Epidermal melanocyte (primary cell): ENCODE measurements at regions not wholly inside any gene's neighbourhood (a gene's known extent, or its start where the extent isn't known, plus 50 kb on each side); places are given as distances from the start of the nearest gene placed in this dataset.

Experiments used
- DNase-seq: peaks from one replicate; pipeline ENCODE4 v3.0.0; 2011; ENCODE audit warnings: low spot score; ENCODE audit not compliant: insufficient read length

GRCh38 chr13:38519229-38519911, 167.5 kb upstream of the FREM2 start:
- DNase-seq = no peak

GRCh38 chr13:38520041-38520440, 166.8 kb upstream of the FREM2 start:
- DNase-seq = no peak

- no peak for DNase-seq
These were observed 159.7 kb upstream of the FREM2 start for GRCh38 chr13:38527140-38527539.

GRCh38 chr13:38528986-38529385, 157.9 kb upstream of the FREM2 start:
- DNase-seq = no peak

GRCh38 chr13:38530492-38530891, 156.4 kb upstream of the FREM2 start:
- no peak for DNase-seq

DNA sequence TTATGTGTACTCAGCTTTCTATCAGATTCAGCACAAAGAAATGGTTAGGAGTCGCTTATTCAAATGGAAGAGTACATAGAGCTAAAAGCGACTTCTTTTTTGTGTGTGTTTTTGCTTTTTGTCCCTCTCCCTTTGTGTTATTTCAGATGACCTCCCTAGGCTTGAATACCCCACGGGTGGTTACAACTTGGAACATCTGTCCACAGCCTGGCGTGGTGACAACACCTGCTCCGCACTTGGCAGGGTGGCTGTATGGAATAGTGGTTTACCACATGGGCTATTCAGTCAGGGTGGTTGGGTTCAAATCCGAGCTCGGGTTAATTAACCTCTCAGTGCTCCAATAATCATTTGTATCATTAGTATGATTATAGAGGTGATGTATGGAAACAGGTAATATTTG, 151.6 kb upstream of the FREM2 start:
- DNase-seq = no peak

- no peak for DNase-seq
These were observed 149.8 kb upstream of the FREM2 start for GRCh38 chr13:38537051-38537450.

- DNase-seq = no peak
These were observed 148.5 kb upstream of the FREM2 start for GRCh38 chr13:38538422-38538821.

DNA sequence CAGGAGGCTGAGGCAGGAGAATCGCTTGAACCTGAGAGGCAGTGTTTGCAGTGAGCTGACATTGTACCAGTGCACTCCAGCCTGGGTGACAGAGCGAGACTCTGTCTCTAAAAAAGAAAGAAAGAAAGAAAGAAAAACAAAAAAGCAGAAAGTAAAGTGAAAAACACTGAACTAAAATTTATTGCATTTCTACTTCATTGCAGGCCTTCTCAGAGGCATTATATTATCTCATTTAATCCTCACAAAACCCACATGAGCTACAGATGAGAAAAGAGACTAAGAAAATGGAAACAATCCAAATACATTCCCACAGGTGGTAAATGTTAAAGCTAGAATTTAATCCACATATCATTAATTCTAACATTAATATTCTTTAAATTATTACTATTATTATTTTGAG, 147.2 kb upstream of the FREM2 start:
- DNase-seq = no peak

- no peak for DNase-seq
These were observed 144.3 kb upstream of the FREM2 start for GRCh38 chr13:38542601-38543000.

DNA sequence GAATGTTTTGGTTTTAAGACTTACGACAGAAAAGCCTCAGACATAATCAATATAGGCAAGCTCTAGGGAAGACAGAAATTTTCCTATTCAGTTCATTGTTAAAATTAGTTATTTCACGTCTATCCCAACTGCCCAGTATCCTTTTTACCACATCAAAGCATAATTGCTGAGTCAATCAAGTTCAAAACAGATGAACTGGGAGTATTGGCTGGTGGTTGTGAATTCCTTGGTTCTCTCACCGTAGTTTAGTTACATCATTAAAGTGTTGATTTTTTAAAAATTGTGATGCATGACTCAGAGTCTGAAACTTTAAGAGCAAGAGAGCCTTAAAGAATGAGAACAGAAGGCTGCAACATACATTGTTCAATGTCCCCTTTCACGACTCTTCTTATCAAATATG, 143.3 kb upstream of the FREM2 start:
- DNase-seq = no peak

GRCh38 chr13:38563739-38564138, 123.1 kb upstream of the FREM2 start:
- no peak for DNase-seq

DNA sequence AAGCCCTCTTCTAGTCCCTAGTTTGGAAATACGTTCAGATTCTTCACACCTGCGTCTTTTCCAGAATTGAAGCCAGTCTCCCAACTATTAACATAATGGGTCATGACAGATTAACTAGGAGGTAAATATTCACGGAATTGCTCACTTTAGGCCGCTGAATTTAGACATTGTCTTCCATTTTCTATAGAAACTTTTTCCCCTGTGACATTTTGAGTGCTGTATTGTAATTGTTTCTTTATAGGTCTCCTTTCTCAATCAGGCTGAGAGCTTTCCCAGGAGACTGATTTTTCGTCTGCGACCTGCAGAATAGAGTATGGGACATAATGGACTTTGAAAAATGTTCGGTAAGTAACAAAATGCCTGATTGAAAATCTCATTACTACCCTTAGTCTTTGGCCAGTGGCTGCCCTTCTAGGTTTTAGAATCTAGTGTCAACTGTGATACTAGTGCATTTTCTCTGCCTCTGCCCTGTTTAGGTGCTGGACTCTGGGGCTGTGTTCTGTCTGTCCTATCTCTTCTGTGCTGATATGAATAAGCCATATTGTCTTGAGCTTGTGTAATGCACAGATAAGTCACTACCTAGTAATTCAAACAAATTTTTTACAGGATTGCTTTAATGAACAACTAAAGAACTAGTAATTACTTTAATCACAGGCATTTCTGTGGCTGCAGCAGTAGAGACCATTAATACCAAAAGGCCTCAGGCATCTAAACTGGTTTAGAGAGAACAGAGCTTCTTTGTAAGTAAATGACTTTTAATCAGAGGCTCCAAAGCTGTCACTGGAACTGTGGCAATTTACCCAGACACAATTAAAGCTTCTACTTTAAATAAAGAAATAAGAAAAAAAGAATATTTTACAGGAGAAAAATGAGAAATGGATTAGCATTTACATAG, 122.4 kb upstream of the FREM2 start:
- peak; percentile 23 for DNase-seq

GRCh38 chr13:38566023-38566422, 120.9 kb upstream of the FREM2 start:
- DNase-seq = no peak

DNA sequence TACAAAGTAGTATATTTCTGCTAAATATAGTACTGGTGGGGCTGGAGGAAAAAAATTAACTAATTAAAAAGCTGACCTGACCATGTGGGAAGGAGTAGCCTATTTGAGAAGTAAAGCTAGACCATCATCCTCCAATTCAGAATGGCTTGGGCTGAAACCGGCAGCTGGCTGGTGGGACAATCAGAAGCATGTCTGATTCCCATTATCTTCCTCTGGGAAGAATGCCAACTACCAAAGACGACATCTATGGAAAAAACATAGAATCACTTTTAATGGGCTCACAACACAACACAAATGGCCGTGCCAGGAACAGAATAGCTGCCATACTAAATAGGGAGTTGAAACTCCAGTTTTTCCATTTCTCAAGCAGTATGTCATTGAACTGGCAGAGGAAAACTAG, 120.4 kb upstream of the FREM2 start:
- DNase-seq = no peak

DNA sequence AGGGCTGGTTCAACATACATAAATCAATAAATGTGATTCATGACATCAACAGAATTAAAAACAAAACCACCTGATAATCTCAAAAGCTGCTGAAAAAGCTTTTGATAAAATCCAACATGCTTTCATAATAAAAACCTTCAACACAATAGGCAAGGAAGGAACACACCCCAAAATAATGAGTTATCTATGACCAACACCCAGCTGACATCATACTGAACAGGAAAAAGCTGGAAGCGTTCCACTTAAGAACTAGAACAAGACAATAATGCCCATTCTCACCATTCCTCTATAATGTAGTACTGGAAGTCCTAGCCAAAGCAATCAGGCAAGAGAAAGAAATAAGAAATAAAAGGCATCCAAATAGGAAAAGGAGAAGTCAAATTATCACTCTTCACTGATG, 116.2 kb upstream of the FREM2 start:
- DNase-seq = no peak

DNA sequence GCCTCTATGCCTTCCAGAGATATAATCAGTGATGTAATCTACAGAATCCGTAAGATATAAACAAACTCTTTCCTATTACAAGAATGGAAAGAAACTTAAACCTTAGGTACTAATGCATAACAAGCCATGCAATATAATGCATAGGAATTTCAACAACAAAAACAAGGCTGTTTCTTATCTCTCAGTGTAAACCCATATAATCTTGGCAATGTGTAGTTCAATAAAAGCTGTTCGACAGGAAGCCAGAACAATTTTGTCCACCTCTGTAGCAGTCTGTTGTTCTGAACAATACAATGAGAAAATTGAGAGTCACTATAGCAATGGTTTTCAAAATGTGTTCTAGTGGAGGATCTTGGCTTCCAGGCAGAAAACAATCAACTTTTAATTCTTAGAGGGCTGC, 111.5 kb upstream of the FREM2 start:
- DNase-seq = no peak

- DNase-seq = no peak
These were observed 109.8 kb upstream of the FREM2 start for GRCh38 chr13:38577048-38577447.

GRCh38 chr13:38582133-38582532, 104.7 kb upstream of the FREM2 start:
- no peak for DNase-seq

DNA sequence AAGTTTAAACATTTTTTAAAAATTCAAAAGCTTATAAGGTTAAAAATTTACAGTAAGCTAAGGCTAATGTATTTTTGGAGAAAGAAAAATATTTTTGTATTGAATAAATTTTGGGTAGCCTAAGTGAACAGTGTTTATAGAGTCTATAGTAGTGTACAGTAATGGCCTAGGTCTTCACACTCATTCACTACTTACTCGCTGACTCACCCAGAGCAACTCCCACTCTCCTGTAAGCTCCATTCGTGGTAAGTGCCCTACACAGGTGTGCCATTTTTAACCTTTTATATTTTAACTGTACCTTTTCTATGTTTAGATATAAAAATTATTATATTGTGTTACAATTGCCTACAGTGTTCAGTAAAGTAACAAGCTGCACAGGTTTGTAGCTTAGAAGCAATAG, 96.6 kb upstream of the FREM2 start:
- no peak for DNase-seq

DNA sequence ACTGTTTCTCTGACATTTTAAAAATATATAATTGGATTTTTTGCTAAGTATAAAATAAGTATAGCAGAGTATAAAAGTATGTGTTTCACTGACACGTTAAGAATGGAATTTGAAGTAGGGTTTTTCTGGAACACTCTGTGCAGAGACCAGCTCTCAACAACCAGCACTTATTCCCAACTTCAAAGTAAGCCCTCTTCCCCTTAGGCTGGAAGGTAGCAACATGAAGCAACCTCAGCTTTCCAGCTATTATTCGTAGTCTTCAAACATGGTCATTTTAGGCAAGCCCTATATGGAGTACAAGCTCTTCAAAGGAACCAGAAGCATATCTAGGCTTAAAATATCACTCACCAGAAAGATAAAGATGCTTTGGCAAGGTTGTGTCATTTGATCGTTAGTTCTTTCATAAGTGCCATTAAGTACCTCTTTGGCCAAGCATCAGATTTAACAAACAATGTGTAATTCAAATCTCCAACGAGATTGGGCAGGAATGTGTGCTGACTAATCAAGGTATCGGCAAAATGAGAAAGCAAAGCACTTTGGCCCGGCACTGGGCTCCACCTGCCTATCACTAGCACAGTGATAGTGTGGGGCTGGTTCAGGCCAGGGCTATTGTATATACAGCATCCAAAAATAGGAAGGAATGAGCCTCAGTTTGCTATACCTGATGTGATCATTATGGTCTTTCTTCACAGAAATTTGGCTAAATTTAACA, 95.9 kb upstream of the FREM2 start:
- DNase-seq = no peak

DNA sequence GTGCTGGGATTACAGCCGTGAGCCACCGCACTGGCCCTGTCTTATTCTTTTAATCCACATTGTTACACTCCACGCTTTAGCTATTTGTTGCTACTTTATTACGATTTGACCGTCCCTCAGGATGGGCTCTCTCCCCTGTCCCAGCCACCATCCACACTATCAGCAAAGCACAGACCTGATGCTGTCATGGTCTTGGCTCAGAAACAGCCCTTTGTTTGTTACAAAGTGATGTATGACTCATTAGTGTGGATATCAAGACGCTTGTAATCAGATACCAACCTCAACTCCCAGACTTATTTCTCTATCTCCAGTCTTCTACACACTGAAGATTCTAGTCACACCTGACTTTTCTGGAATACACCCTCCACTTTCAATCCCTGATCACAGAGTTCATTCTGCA, 84.6 kb upstream of the FREM2 start:
- DNase-seq = no peak
